Right cardiac atrium (tissue), 5 donors: ENCODE measurements at regions not wholly inside any gene's neighbourhood (a gene's known extent, or its start where the extent isn't known, plus 50 kb on each side); places are given as distances from the start of the nearest gene placed in this dataset.

Experiments
- ATAC-seq, 2 donors: fragments of 200-7000 bp; cut with Tn5 transposase; one replicate each; pipeline versions ENCODE4 v1.8.0 to v1.9.1; 2020; ENCODE audit warnings: moderate library complexity in 2 of 2, mild to moderate bottlenecking in 1 of 2
- DNase-seq, 3 donors: peaks; one replicate each; pipeline ENCODE4 v3.0.0-alpha.2; 2020
- H3K27ac ChIP-seq: one replicate; pipeline ENCODE4 v1.5.1; 2013; ENCODE audit warnings: mild to moderate bottlenecking, low read length, control low read depth, moderate library complexity
- H3K27me3 ChIP-seq: one replicate; pipeline ENCODE4 v1.6.1; 2013; ENCODE audit not compliant: control insufficient read depth, insufficient read depth
- H3K4me1 ChIP-seq: one replicate; pipeline ENCODE4 v1.6.1; 2013; ENCODE audit warnings: low read length; ENCODE audit not compliant: control insufficient read depth, insufficient read depth
- H3K4me3 ChIP-seq: one replicate; pipeline ENCODE4 v1.5.1; 2013; ENCODE audit warnings: low read length, control low read depth
- H3K9me3 ChIP-seq: one replicate; pipeline ENCODE4 v1.6.1; 2013; ENCODE audit warnings: low read length; ENCODE audit not compliant: control insufficient read depth
- WGBS: extraction: QIAGEN DNeasy Blood & Tissue Kit; methylation state at CpG from one replicate; pipeline ENCODE4 v1.1.7; 2013; 5-methylcytosine and 5-hydroxymethylcytosine counted together
- intact Hi-C, 4 donors: fragments of 100-400 bp; cut with DNase I; formaldehyde crosslinking; loops; one replicate each; pipeline versions ENCODE4 v1.11.0 to v1.14.0; 2022 to 2023
- donor health status: healthy with polysubstance abuse.
- donor health status: DM: no; HTN: yes; CAD: no.
- donor health status: DM: no; HTN: no; CAD: no.
- donor health status: DM: no; HTN: yes; CAD: no; lungs with severe emphysema.
- donor health status: DM: yes; HTN: yes; CAD: no.

- Histone ChIP-seq H3K9me3 (no peaks in the 10 kb centered on the region), H3K27me3 (no peaks in the 10 kb centered on the region), H3K27ac (no peak overlapping the region), H3K4me3 (no peak overlapping the region), H3K4me1 (no peaks in the 10 kb centered on the region)
- 60% methylated on average over 1 of the region's 1 CpG for WGBS
- DNase-seq (no peak), ATAC-seq (no peak)
- intact Hi-C loops: no loop called here
Measured at GRCh38 chr13:89752394-89752793, 1595.1 kb upstream of the MIR17HG start.

- Histone ChIP-seq H3K27ac (no peak overlapping the region), H3K27me3 (no peaks in the 10 kb centered on the region), H3K4me1 (no peaks in the 10 kb centered on the region), H3K4me3 (no peak overlapping the region), H3K9me3 (no peaks in the 10 kb centered on the region)
- intact Hi-C loops: no loop called here
- DNase-seq: no peak
- 90% methylated on average over 2 of the region's 2 CpGs for WGBS
- no peak for ATAC-seq
Measured at GRCh38 chr13:89755729-89756492, 1591.6 kb upstream of the MIR17HG start.

- no peaks in the 10 kb centered on the region for H3K27me3 ChIP-seq
- WGBS: 84% methylated on average over 1 of the region's 1 CpG
- intact Hi-C loops: no loop called here
- no peaks in the 10 kb centered on the region for H3K4me1 ChIP-seq
- H3K27ac ChIP-seq: no peak overlapping the region
- no peaks in the 10 kb centered on the region for H3K9me3 ChIP-seq
- no peak for ATAC-seq
- H3K4me3 ChIP-seq: no peak overlapping the region
- DNase-seq: no peak
Measured at GRCh38 chr13:89763005-89763404, 1584.5 kb upstream of the MIR17HG start.

GRCh38 chr13:89783221-89783755, 1564.2 kb upstream of the MIR17HG start:
- no peak overlapping the region for H3K27ac ChIP-seq
- no peaks in the 10 kb centered on the region for H3K27me3 ChIP-seq
- H3K9me3 ChIP-seq: no peaks in the 10 kb centered on the region
- intact Hi-C loops: no loop called here
- ATAC-seq (no peak), DNase-seq (no peak)
- WGBS: 87% methylated on average over 5 of the region's 5 CpGs
- no peaks in the 10 kb centered on the region for H3K4me1 ChIP-seq
- no peak overlapping the region for H3K4me3 ChIP-seq

GRCh38 chr13:89784161-89784809, 1563.2 kb upstream of the MIR17HG start:
- Histone ChIP-seq H3K4me1 (no peaks in the 10 kb centered on the region), H3K4me3 (no peak overlapping the region), H3K27ac (no peak overlapping the region), H3K27me3 (no peaks in the 10 kb centered on the region), H3K9me3 (no peaks in the 10 kb centered on the region)
- no peak for ATAC-seq
- peak in 1 of 3 donors; percentile 22 for DNase-seq
- 89% methylated on average over 13 of the region's 13 CpGs for WGBS
- intact Hi-C loops: no loop called here

GRCh38 chr13:89786531-89786930, 1561.0 kb upstream of the MIR17HG start:
- no peaks in the 10 kb centered on the region for H3K27me3 ChIP-seq
- no peaks in the 10 kb centered on the region for H3K9me3 ChIP-seq
- H3K4me3 ChIP-seq: no peak overlapping the region
- intact Hi-C loops: no loop called here
- no peaks in the 10 kb centered on the region for H3K4me1 ChIP-seq
- DNase-seq (no peak), ATAC-seq (no peak)
- WGBS: 54% methylated on average over 1 of the region's 1 CpG
- H3K27ac ChIP-seq: no peak overlapping the region

- ATAC-seq: no peak
Measured at GRCh38 chr13:89790696-89791095, 1556.8 kb upstream of the MIR17HG start.

GRCh38 chr13:89791971-89792630, 1555.4 kb upstream of the MIR17HG start:
- Histone ChIP-seq H3K4me1 (no peaks in the 10 kb centered on the region), H3K9me3 (no peaks in the 10 kb centered on the region), H3K27me3 (no peaks in the 10 kb centered on the region), H3K27ac (no peak overlapping the region), H3K4me3 (no peak overlapping the region)
- ATAC-seq (no peak), DNase-seq (no peak)
- intact Hi-C loops: no loop called here
- 60% methylated on average over 2 of the region's 2 CpGs for WGBS

More at GRCh38 chr13:89790696-89791095, 1556.8 kb upstream of the MIR17HG start:
- no peaks in the 10 kb centered on the region for H3K9me3 ChIP-seq
- intact Hi-C loops: no loop called here
- H3K27me3 ChIP-seq: no peaks in the 10 kb centered on the region
- no peaks in the 10 kb centered on the region for H3K4me1 ChIP-seq
- DNase-seq: no peak
- no peak overlapping the region for H3K4me3 ChIP-seq
- no peak overlapping the region for H3K27ac ChIP-seq

GRCh38 chr13:89796196-89796595, 1551.3 kb upstream of the MIR17HG start:
- no peaks in the 10 kb centered on the region for H3K4me1 ChIP-seq
- no peaks in the 10 kb centered on the region for H3K9me3 ChIP-seq
- no peak overlapping the region for H3K27ac ChIP-seq
- 83% methylated on average over 4 of the region's 4 CpGs for WGBS
- intact Hi-C loops: no loop called here
- H3K4me3 ChIP-seq: no peak overlapping the region
- no peaks in the 10 kb centered on the region for H3K27me3 ChIP-seq
- no peak for DNase-seq
- ATAC-seq: no peak

- no peaks in the 10 kb centered on the region for H3K4me1 ChIP-seq
- no peaks in the 10 kb centered on the region for H3K9me3 ChIP-seq
- ATAC-seq (no peak), DNase-seq (no peak)
- intact Hi-C loops: no loop called here
- H3K4me3 ChIP-seq: no peak overlapping the region
- no peak overlapping the region for H3K27ac ChIP-seq
- no peaks in the 10 kb centered on the region for H3K27me3 ChIP-seq
Measured at GRCh38 chr13:89803839-89804238, 1543.6 kb upstream of the MIR17HG start.

- ATAC-seq (no peak), DNase-seq (no peak)
- no peaks in the 10 kb centered on the region for H3K9me3 ChIP-seq
- intact Hi-C loops: no loop called here
- H3K27ac ChIP-seq: no peak overlapping the region
- H3K4me3 ChIP-seq: no peak overlapping the region
- no peaks in the 10 kb centered on the region for H3K27me3 ChIP-seq
- WGBS: 87% methylated on average over 4 of the region's 4 CpGs
- no peaks in the 10 kb centered on the region for H3K4me1 ChIP-seq
Measured at GRCh38 chr13:89806594-89806993, 1540.9 kb upstream of the MIR17HG start.
